Caco-2 (cell line): ENCODE measurements at regions not wholly inside any gene's neighbourhood (a gene's known extent, or its start where the extent isn't known, plus 50 kb on each side); places are given as distances from the start of the nearest gene placed in this dataset.

Experiments used
- BruUV-seq: library from RNA; stranded (reverse); fragments of 400-500 nt; replicated peaks from 2 replicates; lab custom pipeline; 2021; lab: Mats Ljungman, UMichigan
- CTCF ChIA-PET: fragments of 300-600 bp; sonication (Branson Sonifier 250); formaldehyde crosslinking; loops from one replicate; lab custom pipeline; 2022; ENCODE audit warnings: antibody characterized with exemption; lab: Charles Lee
- POLR2A ChIA-PET: fragments of 300-600 bp; sonication (Branson Sonifier 250); formaldehyde crosslinking; loops from one replicate; lab custom pipeline; 2022; ENCODE audit warnings: antibody characterized with exemption; lab: Charles Lee
- DNase-seq, 2 experiments: peaks; one replicate each; pipeline versions ENCODE4 v3.0.0 to v3.0.0-alpha.2; 2020 to 2022
- H3K27me3 ChIP-seq: replicated peaks from 2 replicates; pipeline ENCODE4 v1.6.0; 2011; ENCODE audit warnings: low read length; ENCODE audit not compliant: control insufficient read depth, insufficient read depth
- H3K36me3 ChIP-seq: 2 replicates; pipeline ENCODE4 v1.5.1; 2011; ENCODE audit warnings: low read length; ENCODE audit not compliant: control insufficient read depth, insufficient read depth
- H3K4me1 ChIP-seq: fragments of 250-450 bp; sonication (Bioruptor Pico); 2 replicates; pipeline ENCODE4 v1.5.1; 2020; ENCODE audit warnings: mild to moderate bottlenecking
- H3K4me3 ChIP-seq: 2 replicates; pipeline ENCODE4 v1.5.1; 2011; ENCODE audit warnings: low read depth, mild to moderate bottlenecking, control low read depth, low read length
- H3K9me3 ChIP-seq: fragments of 250-450 bp; sonication (Bioruptor Pico); 2 replicates; pipeline ENCODE4 v1.5.1; 2020; ENCODE audit warnings: mild to moderate bottlenecking, moderate library complexity
- H3K27ac Mint-ChIP-seq: one replicate; pipeline ENCODE4 v1.8.0; 2022; ENCODE audit warnings: mixed read lengths; ENCODE audit not compliant: unreplicated experiment
- H3K27me3 Mint-ChIP-seq: one replicate; pipeline ENCODE4 v1.8.0; 2022; ENCODE audit warnings: mixed read lengths; ENCODE audit not compliant: insufficient read depth, unreplicated experiment
- H3K36me3 Mint-ChIP-seq: one replicate; pipeline ENCODE4 v1.8.0; 2022; ENCODE audit warnings: mild to moderate bottlenecking, mixed read lengths; ENCODE audit not compliant: insufficient read depth, unreplicated experiment
- H3K4me1 Mint-ChIP-seq: one replicate; pipeline ENCODE4 v1.8.0; 2022; ENCODE audit warnings: low read depth, mixed read lengths; ENCODE audit not compliant: unreplicated experiment
- H3K4me3 Mint-ChIP-seq: one replicate; pipeline ENCODE4 v1.8.0; 2022; ENCODE audit warnings: mild to moderate bottlenecking, moderate library complexity, mixed read lengths; ENCODE audit not compliant: unreplicated experiment
- H3K9me3 Mint-ChIP-seq: one replicate; pipeline ENCODE4 v1.8.0; 2022; ENCODE audit warnings: mixed read lengths; ENCODE audit not compliant: unreplicated experiment
- CTCF ChIP-seq, 2 experiments: fragments of 200-600 bp in 1 of 2; IDR thresholded peaks; 1 replicate in 1 of 2; 2 replicates in 1 of 2; pipeline versions ENCODE4 v1.5.1 to v1.8.0; 2011 to 2022; ENCODE audit warnings: antibody characterized with exemption in 1 of 2, control low read depth in 1 of 2, inconsistent platforms in 1 of 2, low read depth in 1 of 2, low read length in 1 of 2, mild to moderate bottlenecking in 1 of 2, moderate library complexity in 1 of 2; ENCODE audit not compliant: insufficient read depth in 1 of 2, severe bottlenecking in 1 of 2, unreplicated experiment in 1 of 2
- intact Hi-C: fragments of 100-400 bp; cut with micrococcal nuclease; formaldehyde crosslinking; loops from one replicate; pipeline ENCODE4 v1.10.0; 2022; ENCODE audit not compliant: unreplicated experiment

- no TSS peak for BruUV-seq
- Mint-ChIP-seq H3K27me3 (peaks cover 5% of the 10 kb centered on the region), H3K4me1 (no peaks in the 10 kb centered on the region), H3K9me3 (no peaks in the 10 kb centered on the region), H3K36me3 (no peaks in the 10 kb centered on the region), H3K4me3 (no peak overlapping the region), H3K27ac (no peak overlapping the region)
- Histone ChIP-seq H3K4me3 (no peak overlapping the region), H3K9me3 (no peaks in the 10 kb centered on the region; the same call in 1 of the 2 replicates), H3K4me1 (no peaks in the 10 kb centered on the region), H3K36me3 (no peaks in the 10 kb centered on the region), H3K27me3 (no peaks in the 10 kb centered on the region)
- intact Hi-C loops = no loop called here
- no peak for TF ChIP-seq CTCF (IDR thresholded peaks at IDR 0.05; ENCODE audit: insufficient read depth in 1 of 2, low read depth in 1 of 2, low read length in 1 of 2, severe bottlenecking in 1 of 2, unreplicated experiment in 1 of 2)
- ChIA-PET POLR2A (no interaction called here), CTCF (interaction anchor here (0.6 kb wide), 1 partner anchor 26 kb away, joined by 4 read pairs; no protein-coding TSS in a partner anchor)
- no peak for DNase-seq
Measured at GRCh38 chr2:239864247-239865058, 160.7 kb downstream of the NDUFA10 start.

GRCh38 chr2:239862613-239863012 lies 162.5 kb downstream of the NDUFA10 start:
- H3K36me3 Mint-ChIP-seq = no peaks in the 10 kb centered on the region

GRCh38 chr2:239858179-239858578 lies 167.0 kb downstream of the NDUFA10 start:
- Histone ChIP-seq H3K9me3 (no peaks in the 10 kb centered on the region), H3K4me1 (no peaks in the 10 kb centered on the region), H3K27me3 (no peaks in the 10 kb centered on the region), H3K36me3 (no peaks in the 10 kb centered on the region), H3K4me3 (no peak overlapping the region)
- no peak overlapping the region for H3K27ac Mint-ChIP-seq
- no peaks in the 10 kb centered on the region for H3K9me3 Mint-ChIP-seq
- H3K27me3 Mint-ChIP-seq = peaks cover 5% of the 10 kb centered on the region
- BruUV-seq = no TSS peak
- ChIA-PET CTCF (no interaction called here), POLR2A (no interaction called here)
- H3K4me3 Mint-ChIP-seq = no peak overlapping the region
- DNase-seq = no peak
- intact Hi-C loops = no loop called here
- no peaks in the 10 kb centered on the region for H3K36me3 Mint-ChIP-seq
- H3K4me1 Mint-ChIP-seq = no peaks in the 10 kb centered on the region
- TF ChIP-seq CTCF (IDR thresholded peaks at IDR 0.05; ENCODE audit: insufficient read depth in 1 of 2, low read depth in 1 of 2, low read length in 1 of 2, severe bottlenecking in 1 of 2, unreplicated experiment in 1 of 2) = no peak

More at GRCh38 chr2:239862613-239863012, 162.5 kb downstream of the NDUFA10 start:
- TF ChIP-seq CTCF (IDR thresholded peaks at IDR 0.05; ENCODE audit: insufficient read depth in 1 of 2, low read depth in 1 of 2, low read length in 1 of 2, severe bottlenecking in 1 of 2, unreplicated experiment in 1 of 2) = no peak
- H3K4me1 ChIP-seq = no peaks in the 10 kb centered on the region
- Mint-ChIP-seq H3K4me3 (no peak overlapping the region), H3K27me3 (peaks cover 5% of the 10 kb centered on the region), H3K9me3 (no peaks in the 10 kb centered on the region), H3K4me1 (no peaks in the 10 kb centered on the region), H3K27ac (no peak overlapping the region)
- no peaks in the 10 kb centered on the region for H3K36me3 ChIP-seq
- POLR2A ChIA-PET = no interaction called here
- CTCF ChIA-PET = no interaction called here
- H3K4me3 ChIP-seq = no peak overlapping the region
- no peak for DNase-seq
- H3K9me3 ChIP-seq = no peaks in the 10 kb centered on the region; the same call in 1 of the 2 replicates
- BruUV-seq = no TSS peak
- H3K27me3 ChIP-seq = no peaks in the 10 kb centered on the region
- intact Hi-C loops = no loop called here
